T follicular helper cell (primary cell): ENCODE measurements at regions not wholly inside any gene's neighbourhood (a gene's known extent, or its start where the extent isn't known, plus 50 kb on each side); places are given as distances from the start of the nearest gene placed in this dataset.

Experiments
- DNase-seq: peaks from one replicate; pipeline ENCODE4 v3.0.0-alpha.2; 2020; ENCODE audit warnings: low read depth

- no peak for DNase-seq
Measured at GRCh38 chr12:46468160-46468559, 95.6 kb upstream of the SLC38A2 start.

GRCh38 chr12:46465307-46465706 is 92.7 kb upstream of the SLC38A2 start:
- no peak for DNase-seq

GRCh38 chr12:46464863-46465262 is 92.3 kb upstream of the SLC38A2 start:
- DNase-seq, result no peak

- no peak for DNase-seq
Measured at GRCh38 chr12:46462641-46463355, 90.2 kb upstream of the SLC38A2 start.

GRCh38 chr12:46461907-46462640 is 89.5 kb upstream of the SLC38A2 start:
- no peak for DNase-seq

- DNase-seq, result no peak
Measured at GRCh38 chr12:46461459-46461858, 88.9 kb upstream of the SLC38A2 start.

GRCh38 chr12:46460682-46461210 is 88.2 kb upstream of the SLC38A2 start:
- no peak for DNase-seq

GRCh38 chr12:46459861-46460545 is 87.4 kb upstream of the SLC38A2 start:
- DNase-seq, result no peak

GRCh38 chr12:46459111-46459510 is 86.5 kb upstream of the SLC38A2 start:
- DNase-seq, result no peak

GRCh38 chr12:46458500-46459102 is 86.0 kb upstream of the SLC38A2 start:
- no peak for DNase-seq

GRCh38 chr12:46457958-46458357 is 85.4 kb upstream of the SLC38A2 start:
- DNase-seq, result no peak

- no peak for DNase-seq
Measured at GRCh38 chr12:46456356-46457334, 84.1 kb upstream of the SLC38A2 start.

GRCh38 chr12:46455648-46456352 is 83.2 kb upstream of the SLC38A2 start:
- no peak for DNase-seq

GRCh38 chr12:46454981-46455380 is 82.4 kb upstream of the SLC38A2 start:
- no peak for DNase-seq

- DNase-seq, result no peak
Measured at GRCh38 chr12:46453428-46453827, 80.9 kb upstream of the SLC38A2 start.

- no peak for DNase-seq
Measured at GRCh38 chr12:46452776-46453175, 80.2 kb upstream of the SLC38A2 start.

GRCh38 chr12:46452061-46452615 is 79.6 kb upstream of the SLC38A2 start:
- no peak for DNase-seq

GRCh38 chr12:46451276-46452021 is 78.9 kb upstream of the SLC38A2 start:
- DNase-seq, result no peak

- DNase-seq, result no peak
Measured at GRCh38 chr12:46450279-46450748, 77.7 kb upstream of the SLC38A2 start.
